GM23338 (cell line): ENCODE measurements at regions not wholly inside any gene's neighbourhood (a gene's known extent, or its start where the extent isn't known, plus 50 kb on each side); places are given as distances from the start of the nearest gene placed in this dataset.

Experiments used
- ATAC-seq: fragments of 200-7000 bp; cut with Tn5 transposase; 3 replicates; pipeline ENCODE4 v1.9.1; 2020
- DNase-seq: peaks from one replicate; pipeline ENCODE4 v3.0.0-alpha.2; 2015; ENCODE audit warnings: low spot score
- H2AFZ ChIP-seq: fragments of 200-600 bp; sonication (generic); 2 replicates; pipeline ENCODE4 v1.8.0; 2016; ENCODE audit warnings: antibody characterized with exemption, mild to moderate bottlenecking, moderate library complexity
- H3F3A ChIP-seq: fragments of 200-600 bp; sonication (generic); replicated peaks from 2 replicates; pipeline ENCODE4 v1.8.0; 2017; ENCODE audit warnings: antibody characterized with exemption, mixed run types, low read depth
- H3K27ac ChIP-seq: fragments of 200-600 bp; sonication (generic); 2 replicates; pipeline ENCODE4 v1.6.1; 2016; ENCODE audit warnings: low read depth
- H3K27me3 ChIP-seq: fragments of 200-600 bp; sonication (generic); 2 replicates; pipeline ENCODE4 v1.8.0; 2016; ENCODE audit warnings: mild to moderate bottlenecking, mixed run types, moderate library complexity; ENCODE audit not compliant: insufficient read depth
- H3K36me3 ChIP-seq: fragments of 200-600 bp; sonication (generic); 2 replicates; pipeline ENCODE4 v1.8.0; 2016; ENCODE audit warnings: mild to moderate bottlenecking; ENCODE audit not compliant: insufficient read depth
- H3K4me1 ChIP-seq: fragments of 200-600 bp; sonication (generic); 2 replicates; pipeline ENCODE4 v1.8.0; 2016; ENCODE audit warnings: mild to moderate bottlenecking, moderate library complexity; ENCODE audit not compliant: insufficient read depth
- H3K4me2 ChIP-seq: fragments of 200-600 bp; sonication (generic); 2 replicates; pipeline ENCODE4 v1.7.1; 2017; ENCODE audit warnings: mixed run types
- H3K4me3 ChIP-seq: fragments of 200-600 bp; sonication (generic); 2 replicates; pipeline ENCODE4 v1.6.1; 2016; ENCODE audit warnings: mixed run types
- H3K79me2 ChIP-seq: fragments of 200-600 bp; sonication (generic); replicated peaks from 2 replicates; pipeline ENCODE4 v1.8.0; 2017; ENCODE audit warnings: mild to moderate bottlenecking; ENCODE audit not compliant: insufficient read depth
- H3K9me2 ChIP-seq: fragments of 200-600 bp; sonication (generic); 2 replicates; pipeline ENCODE4 v1.8.0; 2017; ENCODE audit not compliant: insufficient read depth
- H4K20me1 ChIP-seq: fragments of 200-600 bp; sonication (generic); replicated peaks from 2 replicates; pipeline ENCODE4 v1.8.0; 2017; ENCODE audit warnings: mild to moderate bottlenecking; ENCODE audit not compliant: insufficient read depth
- H3K27ac Mint-ChIP-seq: 2 replicates; pipeline ENCODE4 v1.8.0; 2020; ENCODE audit warnings: inconsistent platforms, mild to moderate bottlenecking, moderate library complexity, mixed read lengths
- H3K27me3 Mint-ChIP-seq: 3 replicates; pipeline ENCODE4 v1.8.0; 2022; ENCODE audit warnings: low read depth, mild to moderate bottlenecking, moderate library complexity, mixed read lengths, inconsistent platforms; ENCODE audit not compliant: insufficient read depth, poor library complexity
- H3K36me3 Mint-ChIP-seq: 3 replicates; pipeline ENCODE4 v1.8.0; 2021; ENCODE audit warnings: low read depth, mild to moderate bottlenecking, inconsistent platforms, moderate library complexity, mixed read lengths
- H3K4me1 Mint-ChIP-seq: 3 replicates; pipeline ENCODE4 v1.8.0; 2020; ENCODE audit warnings: mild to moderate bottlenecking, inconsistent platforms, mixed read lengths
- H3K4me3 Mint-ChIP-seq: 3 replicates; pipeline ENCODE4 v1.8.0; 2021; ENCODE audit warnings: moderate library complexity, mild to moderate bottlenecking, inconsistent platforms, mixed read lengths
- H3K9me3 Mint-ChIP-seq: 3 replicates; pipeline ENCODE4 v1.8.0; 2020; ENCODE audit warnings: moderate library complexity, mild to moderate bottlenecking, inconsistent platforms, mixed read lengths
- CREB1 ChIP-seq: fragments of 250-450 bp; sonication (Bioruptor Pico); IDR thresholded peaks from 2 replicates; pipeline ENCODE4 v1.5.0; 2020; ENCODE audit warnings: low read depth, mild to moderate bottlenecking, moderate library complexity
- ETS1 ChIP-seq: IDR thresholded peaks from 2 replicates; pipeline ENCODE4 v1.6.1; 2016; ENCODE audit warnings: antibody characterized with exemption
- EZH2 ChIP-seq: fragments of 200-600 bp; sonication (generic); IDR thresholded peaks from one replicate; pipeline ENCODE4 v1.8.0; 2017; ENCODE audit warnings: antibody characterized with exemption, mild to moderate bottlenecking, low read depth; ENCODE audit not compliant: unreplicated experiment
- EZH2phosphoT487 ChIP-seq: fragments of 200-600 bp; sonication (generic); IDR thresholded peaks from one replicate; pipeline ENCODE4 v1.8.1; 2018; ENCODE audit warnings: antibody characterized with exemption; ENCODE audit not compliant: unreplicated experiment
- JUNB ChIP-seq: IDR thresholded peaks from one replicate; pipeline ENCODE4 v1.6.1; 2016; ENCODE audit warnings: antibody characterized with exemption; ENCODE audit not compliant: unreplicated experiment
- NANOG ChIP-seq: IDR thresholded peaks from 2 replicates; pipeline ENCODE4 v1.6.1; 2016; ENCODE audit warnings: antibody characterized with exemption, borderline replicate concordance
- REST ChIP-seq: IDR thresholded peaks from one replicate; pipeline ENCODE4 v1.6.1; 2018; ENCODE audit warnings: antibody characterized with exemption; ENCODE audit not compliant: unreplicated experiment
- STAT1 ChIP-seq: IDR thresholded peaks from one replicate; pipeline ENCODE4 v1.6.1; 2016; ENCODE audit warnings: antibody characterized with exemption; ENCODE audit not compliant: unreplicated experiment
- TF ChIP-seq, protein P1 (sequence below), 2 experiments: fragments of 200-600 bp in 1 of 2; sonication (generic) in 1 of 2; conservative IDR thresholded peaks; 2 replicates each; pipeline versions ENCODE4 v1.5.1 to v1.6.1; 2016 to 2017; ENCODE audit warnings: antibody characterized with exemption in 2 of 2, low read depth in 2 of 2, mild to moderate bottlenecking in 2 of 2, moderate library complexity in 1 of 2

DNA sequence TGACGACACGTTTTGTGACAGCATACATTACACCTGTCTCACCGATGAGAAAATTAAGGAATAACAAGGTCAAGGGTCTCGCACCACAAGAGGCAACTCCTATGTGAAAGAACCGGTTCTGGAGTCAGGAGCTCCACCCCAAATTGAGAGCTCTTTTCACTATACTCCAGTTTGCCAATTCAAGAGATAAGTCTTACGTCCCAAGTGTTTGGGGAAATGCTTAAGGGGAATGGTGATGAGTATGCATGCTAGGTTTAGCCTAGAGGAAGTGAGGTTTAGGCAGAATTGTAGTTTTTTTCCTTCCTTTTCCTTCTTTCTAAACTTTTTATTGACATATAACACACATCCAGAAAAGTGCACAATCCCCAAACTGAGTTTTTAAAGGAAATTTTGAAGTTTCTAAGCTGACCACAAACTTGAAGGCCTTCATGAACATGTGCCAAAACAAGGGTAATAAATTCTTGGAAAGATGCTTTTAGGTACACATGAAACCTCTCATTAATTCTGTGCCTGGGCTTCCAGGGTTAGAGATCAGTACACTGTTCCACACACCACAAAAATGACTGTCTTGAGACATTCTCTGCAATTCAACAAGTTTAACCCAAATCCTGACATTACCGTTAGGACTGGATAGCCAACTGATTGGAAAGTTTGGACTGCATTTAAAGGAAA lies 127.6 kb upstream of the SLC1A3 start:
- Histone ChIP-seq H4K20me1 (no peaks in the 10 kb centered on the region; the same call in 1 of the 2 replicates), H3K79me2 (no peaks in the 10 kb centered on the region), H3K27ac (no peak overlapping the region), H3K4me2 (no peak overlapping the region), H3K4me3 (no peak overlapping the region), H2AFZ (no peak overlapping the region), H3K27me3 (no peaks in the 10 kb centered on the region), H3K4me1 (no peaks in the 10 kb centered on the region), H3F3A (no peaks in the 10 kb centered on the region), H3K9me2 (no peaks in the 10 kb centered on the region; the same call in 1 of the 2 replicates), H3K36me3 (no peaks in the 10 kb centered on the region)
- Mint-ChIP-seq H3K27me3 (peaks cover 1% of the 10 kb centered on the region), H3K36me3 (peaks cover 3% of the 10 kb centered on the region; the same call in 1 of the 3 replicates), H3K4me1 (no peaks in the 10 kb centered on the region), H3K9me3 (peaks cover 12% of the 10 kb centered on the region), H3K27ac (no peak overlapping the region), H3K4me3 (no peak overlapping the region)
- TF ChIP-seq, protein P1, sequence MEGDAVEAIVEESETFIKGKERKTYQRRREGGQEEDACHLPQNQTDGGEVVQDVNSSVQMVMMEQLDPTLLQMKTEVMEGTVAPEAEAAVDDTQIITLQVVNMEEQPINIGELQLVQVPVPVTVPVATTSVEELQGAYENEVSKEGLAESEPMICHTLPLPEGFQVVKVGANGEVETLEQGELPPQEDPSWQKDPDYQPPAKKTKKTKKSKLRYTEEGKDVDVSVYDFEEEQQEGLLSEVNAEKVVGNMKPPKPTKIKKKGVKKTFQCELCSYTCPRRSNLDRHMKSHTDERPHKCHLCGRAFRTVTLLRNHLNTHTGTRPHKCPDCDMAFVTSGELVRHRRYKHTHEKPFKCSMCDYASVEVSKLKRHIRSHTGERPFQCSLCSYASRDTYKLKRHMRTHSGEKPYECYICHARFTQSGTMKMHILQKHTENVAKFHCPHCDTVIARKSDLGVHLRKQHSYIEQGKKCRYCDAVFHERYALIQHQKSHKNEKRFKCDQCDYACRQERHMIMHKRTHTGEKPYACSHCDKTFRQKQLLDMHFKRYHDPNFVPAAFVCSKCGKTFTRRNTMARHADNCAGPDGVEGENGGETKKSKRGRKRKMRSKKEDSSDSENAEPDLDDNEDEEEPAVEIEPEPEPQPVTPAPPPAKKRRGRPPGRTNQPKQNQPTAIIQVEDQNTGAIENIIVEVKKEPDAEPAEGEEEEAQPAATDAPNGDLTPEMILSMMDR (conservative IDR thresholded peaks at IDR 0.05; ENCODE audit: low read depth in 2 of 2) = no peak
- no peak for TF ChIP-seq JUNB
- no peak for TF ChIP-seq NANOG
- TF ChIP-seq EZH2 = no peak
- no peak for TF ChIP-seq CREB1
- TF ChIP-seq REST = no peak
- TF ChIP-seq ETS1 = no peak
- no peak for TF ChIP-seq EZH2phosphoT487
- no peak for TF ChIP-seq STAT1
- ATAC-seq (no peak), DNase-seq (no peak)
